ENCODE measurements at regions not wholly inside any gene's neighbourhood (a gene's known extent, or its start where the extent isn't known, plus 50 kb on each side); places are given as distances from the start of the nearest gene placed in this dataset.
"Not testable (repeated sequence)": the region's sequence is repeated elsewhere in the genome, so short reads cannot be mapped to it uniquely, and the experiment has no call there.

DNA sequence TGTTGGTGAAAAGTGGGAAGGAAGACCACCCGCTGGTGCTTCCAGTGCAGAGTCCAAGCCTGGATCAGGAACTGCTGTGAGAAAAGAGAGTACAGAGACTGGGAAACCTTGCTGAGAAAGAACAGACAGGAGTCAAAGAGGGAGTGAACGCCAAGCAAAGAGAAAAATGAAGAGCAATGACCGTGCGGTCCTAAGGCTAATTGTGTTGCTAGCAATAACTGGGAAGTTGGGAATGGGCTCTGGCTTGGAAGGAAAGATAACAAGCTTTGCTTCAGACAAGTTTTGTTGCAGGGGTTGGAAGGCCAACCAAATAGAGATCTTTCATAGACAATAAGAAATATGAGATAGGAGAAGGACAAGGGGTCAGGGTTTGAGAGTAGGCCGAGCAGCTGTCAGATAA, 55.0 kb upstream of the PAX8 start:
- TF ChIP-seq, protein P1, sequence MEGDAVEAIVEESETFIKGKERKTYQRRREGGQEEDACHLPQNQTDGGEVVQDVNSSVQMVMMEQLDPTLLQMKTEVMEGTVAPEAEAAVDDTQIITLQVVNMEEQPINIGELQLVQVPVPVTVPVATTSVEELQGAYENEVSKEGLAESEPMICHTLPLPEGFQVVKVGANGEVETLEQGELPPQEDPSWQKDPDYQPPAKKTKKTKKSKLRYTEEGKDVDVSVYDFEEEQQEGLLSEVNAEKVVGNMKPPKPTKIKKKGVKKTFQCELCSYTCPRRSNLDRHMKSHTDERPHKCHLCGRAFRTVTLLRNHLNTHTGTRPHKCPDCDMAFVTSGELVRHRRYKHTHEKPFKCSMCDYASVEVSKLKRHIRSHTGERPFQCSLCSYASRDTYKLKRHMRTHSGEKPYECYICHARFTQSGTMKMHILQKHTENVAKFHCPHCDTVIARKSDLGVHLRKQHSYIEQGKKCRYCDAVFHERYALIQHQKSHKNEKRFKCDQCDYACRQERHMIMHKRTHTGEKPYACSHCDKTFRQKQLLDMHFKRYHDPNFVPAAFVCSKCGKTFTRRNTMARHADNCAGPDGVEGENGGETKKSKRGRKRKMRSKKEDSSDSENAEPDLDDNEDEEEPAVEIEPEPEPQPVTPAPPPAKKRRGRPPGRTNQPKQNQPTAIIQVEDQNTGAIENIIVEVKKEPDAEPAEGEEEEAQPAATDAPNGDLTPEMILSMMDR (IDR thresholded peaks at IDR 0.05), result not testable (repeated sequence)
- TF ChIP-seq POLR2A (IDR thresholded peaks at IDR 0.05), result not testable (repeated sequence)
